Sigmoid colon (tissue), 4 donors: ENCODE measurements at regions not wholly inside any gene's neighbourhood (a gene's known extent, or its start where the extent isn't known, plus 50 kb on each side); places are given as distances from the start of the nearest gene placed in this dataset.

Source experiments
- EP300 ChIP-seq, 4 donors: sonication (generic); formaldehyde crosslinking; IDR thresholded peaks; one replicate each; pipeline ENCODE4 v1.6.1; 2017; ENCODE audit warnings: antibody characterized with exemption in 4 of 4
- POLR2A ChIP-seq, 2 donors: fragments of 450-650 bp; IDR thresholded peaks; one replicate each; pipeline ENCODE4 v1.6.1; 2016; ENCODE audit warnings: antibody characterized with exemption in 2 of 2, mild to moderate bottlenecking in 2 of 2, moderate library complexity in 2 of 2
- POLR2AphosphoS5 ChIP-seq, 4 donors: sonication (generic); formaldehyde crosslinking; IDR thresholded peaks; one replicate each; pipeline ENCODE4 v1.6.1; 2017; ENCODE audit warnings: antibody characterized with exemption in 4 of 4
- TF ChIP-seq, protein P1 (sequence below), 4 experiments: fragments of 450-650 bp in 3 of 4; fragments of 200-600 bp in 1 of 4; IDR thresholded peaks; one replicate each; pipeline ENCODE4 v1.5.1; 2016 to 2019; ENCODE audit warnings: antibody characterized with exemption in 4 of 4, mild to moderate bottlenecking in 3 of 4, moderate library complexity in 2 of 4

DNA sequence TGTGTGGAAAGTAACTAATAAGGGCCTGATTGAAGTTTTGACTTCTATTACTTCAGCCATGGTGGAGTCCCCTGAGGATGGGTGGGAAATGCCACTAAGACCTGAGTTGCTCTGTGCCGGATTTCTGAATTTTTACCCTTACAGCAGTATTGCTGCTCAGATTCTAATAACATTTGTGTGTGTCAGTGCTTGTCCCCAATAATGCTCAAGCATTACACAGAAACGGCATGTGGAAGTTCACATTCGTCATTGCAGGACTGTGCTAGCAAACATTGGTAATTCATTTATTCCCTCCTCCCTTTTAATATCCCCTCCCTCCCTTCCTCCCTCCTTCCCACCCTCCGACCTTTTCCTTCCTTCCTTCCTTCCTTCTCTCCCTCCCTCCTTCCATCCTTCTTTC is 484.5 kb upstream of the ONECUT1 start:
- TF ChIP-seq, protein P1, sequence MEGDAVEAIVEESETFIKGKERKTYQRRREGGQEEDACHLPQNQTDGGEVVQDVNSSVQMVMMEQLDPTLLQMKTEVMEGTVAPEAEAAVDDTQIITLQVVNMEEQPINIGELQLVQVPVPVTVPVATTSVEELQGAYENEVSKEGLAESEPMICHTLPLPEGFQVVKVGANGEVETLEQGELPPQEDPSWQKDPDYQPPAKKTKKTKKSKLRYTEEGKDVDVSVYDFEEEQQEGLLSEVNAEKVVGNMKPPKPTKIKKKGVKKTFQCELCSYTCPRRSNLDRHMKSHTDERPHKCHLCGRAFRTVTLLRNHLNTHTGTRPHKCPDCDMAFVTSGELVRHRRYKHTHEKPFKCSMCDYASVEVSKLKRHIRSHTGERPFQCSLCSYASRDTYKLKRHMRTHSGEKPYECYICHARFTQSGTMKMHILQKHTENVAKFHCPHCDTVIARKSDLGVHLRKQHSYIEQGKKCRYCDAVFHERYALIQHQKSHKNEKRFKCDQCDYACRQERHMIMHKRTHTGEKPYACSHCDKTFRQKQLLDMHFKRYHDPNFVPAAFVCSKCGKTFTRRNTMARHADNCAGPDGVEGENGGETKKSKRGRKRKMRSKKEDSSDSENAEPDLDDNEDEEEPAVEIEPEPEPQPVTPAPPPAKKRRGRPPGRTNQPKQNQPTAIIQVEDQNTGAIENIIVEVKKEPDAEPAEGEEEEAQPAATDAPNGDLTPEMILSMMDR (IDR thresholded peaks at IDR 0.05) = no peak
- no peak for TF ChIP-seq POLR2AphosphoS5 (IDR thresholded peaks at IDR 0.05)
- no peak for TF ChIP-seq POLR2A (IDR thresholded peaks at IDR 0.05)
- TF ChIP-seq EP300 (IDR thresholded peaks at IDR 0.05) = no peak
